ENCODE measurements at regions not wholly inside any gene's neighbourhood (a gene's known extent, or its start where the extent isn't known, plus 50 kb on each side); places are given as distances from the start of the nearest gene placed in this dataset.

- no peak for DNase-seq
These were observed 444.1 kb downstream of the BCOR start for GRCh38 chrX:39653691-39654090.

- DNase-seq, result no peak
These were observed 443.4 kb downstream of the BCOR start for GRCh38 chrX:39654183-39654925.

GRCh38 chrX:39654952-39655351 lies 442.8 kb downstream of the BCOR start:
- no peak for DNase-seq

- no peak for DNase-seq
These were observed 436.4 kb downstream of the BCOR start for GRCh38 chrX:39661116-39661907.

GRCh38 chrX:39665830-39666518 lies 431.8 kb downstream of the BCOR start:
- no peak for DNase-seq

- no peak for DNase-seq
These were observed 430.6 kb downstream of the BCOR start for GRCh38 chrX:39667191-39667590.

- peak; percentile 29 for DNase-seq
These were observed 429.8 kb downstream of the BCOR start for GRCh38 chrX:39667736-39668482.

- no peak for DNase-seq
These were observed 428.1 kb downstream of the BCOR start for GRCh38 chrX:39669668-39670067.

GRCh38 chrX:39670281-39670680 lies 427.5 kb downstream of the BCOR start:
- no peak for DNase-seq

GRCh38 chrX:39672405-39672804 lies 425.4 kb downstream of the BCOR start:
- no peak for DNase-seq

GRCh38 chrX:39674490-39675161 lies 423.1 kb downstream of the BCOR start:
- DNase-seq, result no peak

- DNase-seq, result no peak
These were observed 422.6 kb downstream of the BCOR start for GRCh38 chrX:39675162-39675553.

- no peak for DNase-seq
These were observed 422.1 kb downstream of the BCOR start for GRCh38 chrX:39675619-39676018.

GRCh38 chrX:39676434-39676833 lies 421.3 kb downstream of the BCOR start:
- DNase-seq, result no peak

- DNase-seq, result no peak
These were observed 420.2 kb downstream of the BCOR start for GRCh38 chrX:39677585-39677977.

GRCh38 chrX:39677978-39678791 lies 419.6 kb downstream of the BCOR start:
- DNase-seq, result no peak

GRCh38 chrX:39678914-39679313 lies 418.8 kb downstream of the BCOR start:
- DNase-seq, result no peak

GRCh38 chrX:39679497-39680157 lies 418.1 kb downstream of the BCOR start:
- no peak for DNase-seq

GRCh38 chrX:39681885-39682284 lies 415.9 kb downstream of the BCOR start:
- no peak for DNase-seq

GRCh38 chrX:39682778-39683177 lies 415.0 kb downstream of the BCOR start:
- no peak for DNase-seq

GRCh38 chrX:39688219-39688575 lies 409.6 kb downstream of the BCOR start:
- DNase-seq, result no peak
